ENCODE measurements at regions not wholly inside any gene's neighbourhood (a gene's known extent, or its start where the extent isn't known, plus 50 kb on each side); places are given as distances from the start of the nearest gene placed in this dataset.
A peak's percentile ranks its signal among the peaks of the same experiment; 100 is the strongest.
"Not testable (repeated sequence)": the region's sequence is repeated elsewhere in the genome, so short reads cannot be mapped to it uniquely, and the experiment has no call there.

GRCh38 chr9:103242025-103242424 is 246.9 kb downstream of the CYLC2 start:
- DNase-seq = no peak

GRCh38 chr9:103242486-103242885 is 247.4 kb downstream of the CYLC2 start:
- no peak for DNase-seq

- no peak for DNase-seq
Measured at GRCh38 chr9:103243553-103243952, 248.4 kb downstream of the CYLC2 start.

GRCh38 chr9:103245369-103245768 is 250.2 kb downstream of the CYLC2 start:
- DNase-seq = no peak

GRCh38 chr9:103261951-103262350 is 266.8 kb downstream of the CYLC2 start:
- no peak for DNase-seq

GRCh38 chr9:103266064-103266463 is 270.9 kb downstream of the CYLC2 start:
- no peak for DNase-seq

- no peak for DNase-seq
Measured at GRCh38 chr9:103277240-103277639, 282.1 kb downstream of the CYLC2 start.

GRCh38 chr9:103281126-103281525 is 286.0 kb downstream of the CYLC2 start:
- no peak for DNase-seq

GRCh38 chr9:103287361-103287760 is 292.2 kb downstream of the CYLC2 start:
- DNase-seq = no peak

GRCh38 chr9:103296189-103296588 is 301.1 kb downstream of the CYLC2 start:
- no peak for DNase-seq

GRCh38 chr9:103301051-103301450 is 305.9 kb downstream of the CYLC2 start:
- no peak for DNase-seq

- DNase-seq = no peak
Measured at GRCh38 chr9:103304797-103305196, 309.7 kb downstream of the CYLC2 start.

- no peak for DNase-seq
Measured at GRCh38 chr9:103319979-103320378, 324.8 kb downstream of the CYLC2 start.

GRCh38 chr9:103323699-103324098 is 328.6 kb downstream of the CYLC2 start:
- no peak for DNase-seq

- no peak for DNase-seq
Measured at GRCh38 chr9:103335461-103335860, 340.3 kb downstream of the CYLC2 start.

GRCh38 chr9:103355000-103355399 is 359.9 kb downstream of the CYLC2 start:
- no peak for DNase-seq

- not testable (repeated sequence) for DNase-seq
Measured at GRCh38 chr9:103357980-103358379, 362.8 kb downstream of the CYLC2 start.

GRCh38 chr9:103361906-103362305 is 366.8 kb downstream of the CYLC2 start:
- DNase-seq = no peak

- no peak for DNase-seq
Measured at GRCh38 chr9:103362986-103363385, 367.9 kb downstream of the CYLC2 start.

GRCh38 chr9:103364753-103365152 is 369.6 kb downstream of the CYLC2 start:
- no peak for DNase-seq

GRCh38 chr9:103371152-103371551 is 376.0 kb downstream of the CYLC2 start:
- DNase-seq = no peak

- DNase-seq = no peak
Measured at GRCh38 chr9:103372828-103373227, 377.7 kb downstream of the CYLC2 start.

GRCh38 chr9:103377667-103378066 is 382.5 kb downstream of the CYLC2 start:
- DNase-seq = no peak

GRCh38 chr9:103397868-103398600 is 402.9 kb downstream of the CYLC2 start:
- peak; percentile 16 to 41 for DNase-seq

- DNase-seq = no peak
Measured at GRCh38 chr9:103399535-103399934, 404.4 kb downstream of the CYLC2 start.
